Heart left ventricle (tissue), 16 donors: ENCODE measurements at regions not wholly inside any gene's neighbourhood (a gene's known extent, or its start where the extent isn't known, plus 50 kb on each side); places are given as distances from the start of the nearest gene placed in this dataset.
"Not testable (repeated sequence)": the region's sequence is repeated elsewhere in the genome, so short reads cannot be mapped to it uniquely, and the experiment has no call there.

Source experiments
- ATAC-seq, 4 donors: fragments of 200-7000 bp; cut with Tn5 transposase; one replicate each; pipeline ENCODE4 v1.9.1; 2020 to 2022; ENCODE audit warnings: moderate library complexity in 4 of 4, mild to moderate bottlenecking in 3 of 4, moderate number of reproducible peaks in 1 of 4
- DNase-seq, 5 donors: peaks; one replicate each; pipeline ENCODE4 v3.0.0-alpha.2; 2020
- H3K27ac ChIP-seq, 12 donors: fragments of 200-600 bp; sonication (generic) in 4 of 12; one replicate each; pipeline versions ENCODE4 v1.5.0 to v1.8.0; 2016 to 2022; ENCODE audit warnings: mild to moderate bottlenecking in 2 of 12
- H3K27me3 ChIP-seq, 9 donors: fragments of 200-600 bp; sonication (generic) in 2 of 9; one replicate each; pipeline versions ENCODE4 v1.5.1 to v1.8.0; 2016 to 2022; ENCODE audit warnings: mild to moderate bottlenecking in 3 of 9
- H3K36me3 ChIP-seq, 9 donors: fragments of 200-600 bp; sonication (generic) in 2 of 9; one replicate each; pipeline versions ENCODE4 v1.5.0 to v1.8.0; 2018 to 2022; ENCODE audit warnings: mild to moderate bottlenecking in 2 of 9
- H3K4me1 ChIP-seq, 12 donors: fragments of 200-600 bp; sonication (generic) in 4 of 12; one replicate each; pipeline versions ENCODE4 v1.5.0 to v1.8.0; 2016 to 2022; ENCODE audit warnings: mild to moderate bottlenecking in 3 of 12
- H3K4me3 ChIP-seq, 12 donors: fragments of 200-600 bp; sonication (generic) in 4 of 12; one replicate each; pipeline versions ENCODE4 v1.5.0 to v1.8.0; 2017 to 2022; ENCODE audit warnings: mild to moderate bottlenecking in 9 of 12, moderate library complexity in 4 of 12
- H3K9me3 ChIP-seq, 12 donors: fragments of 200-600 bp; sonication (generic) in 4 of 12; one replicate each; pipeline versions ENCODE4 v1.5.0 to v1.8.0; 2016 to 2022; ENCODE audit warnings: mild to moderate bottlenecking in 1 of 12
- POLR2A ChIP-seq, 2 donors: fragments of 450-650 bp; IDR thresholded peaks; one replicate each; pipeline ENCODE4 v1.6.1; 2017; ENCODE audit warnings: antibody characterized with exemption in 2 of 2, mild to moderate bottlenecking in 2 of 2, moderate library complexity in 2 of 2
- WGBS, 4 donors: extraction: QIAGEN DNeasy Blood & Tissue Kit in 2 of 4; methylation state at CpG; one replicate each; pipeline versions ENCODE4 v1.1.5 to v1.1.7; 2013 to 2018; 5-methylcytosine and 5-hydroxymethylcytosine counted together
- intact Hi-C, 10 donors: fragments of 100-400 bp; cut with DNase I; formaldehyde crosslinking; loops; one replicate each; pipeline versions ENCODE4 v1.11.1 to v1.14.2; 2022
- TF ChIP-seq, protein P1 (sequence below), 12 donors: fragments of 200-600 bp; sonication (generic) in 4 of 12; IDR thresholded peaks; one replicate each; pipeline versions ENCODE4 v1.5.0 to v1.8.0; 2018 to 2022; ENCODE audit warnings: antibody characterized with exemption in 12 of 12, mild to moderate bottlenecking in 5 of 12
- donor health status: ischemic (EF 13 %, LVEDD 7.1; RV severe dilation, severe dysfunction).
- donor health status: healthy with polysubstance abuse.
- donor health status: DM: no; HTN: yes; CAD: no.
- donor health status: DM: no; HTN: no; CAD: no.
- donor health status: ischemic (EF 25% LVEDD 6.9; RV normal size, moderate dysfunction).
- donor health status: ischemic (EF 25% LVEDD 5.7; RV mildly dilated, moderate dysfunction).
- donor health status: healthy.
- donor health status: DM: yes; HTN: yes; CAD: no.
- donor health status: ischemic (EF 35%, LVEDD 5.7; RV mildly dilated, moderate dysfunction).
- donor health status: nonischemic (EF 11% LVEDD 7.7; RV severe dilation, severe dysfunction).
- donor health status: DM: yes; HTN: yes; CAD: no.
- donor health status: PGD.
- donor health status: ischemic (EF 29% LVEDD 5.4; RV normal size, mild dysfunction).
- donor health status: nonischemic (EF 23%, LVEDD 6.1; RV moderate dilation, normal function).

DNA sequence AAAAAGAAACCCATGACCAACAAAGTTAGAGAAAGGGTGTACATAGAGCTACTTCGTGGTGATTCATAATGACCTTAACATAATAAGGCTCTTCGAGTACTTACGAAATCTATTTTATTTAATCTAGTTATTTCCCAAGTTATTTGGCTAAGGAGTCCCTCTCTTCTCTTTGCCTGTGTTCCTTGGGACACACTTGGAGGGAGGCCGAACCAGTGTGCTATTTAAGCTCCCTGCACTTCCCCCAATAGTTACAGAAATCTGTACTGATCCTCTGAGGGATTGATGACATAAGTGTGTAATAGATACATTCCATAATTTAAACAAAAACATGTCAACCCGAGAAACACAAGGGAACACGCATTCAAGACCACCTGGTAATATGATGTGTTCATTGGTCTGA, 351.1 kb downstream of the GATA3 start:
- 60 to 66% (median 65%) methylated on average over 6 of the region's 6 CpGs for WGBS, 4 donors
- H3K27ac ChIP-seq = no peak overlapping the region
- intact Hi-C loops = no loop called here
- DNase-seq (no peak), ATAC-seq (no peak)
- H3K9me3 ChIP-seq = no peaks in the 10 kb centered on the region
- H3K4me3 ChIP-seq = no peak overlapping the region
- TF ChIP-seq POLR2A (IDR thresholded peaks at IDR 0.05) = no peak
- TF ChIP-seq, protein P1, sequence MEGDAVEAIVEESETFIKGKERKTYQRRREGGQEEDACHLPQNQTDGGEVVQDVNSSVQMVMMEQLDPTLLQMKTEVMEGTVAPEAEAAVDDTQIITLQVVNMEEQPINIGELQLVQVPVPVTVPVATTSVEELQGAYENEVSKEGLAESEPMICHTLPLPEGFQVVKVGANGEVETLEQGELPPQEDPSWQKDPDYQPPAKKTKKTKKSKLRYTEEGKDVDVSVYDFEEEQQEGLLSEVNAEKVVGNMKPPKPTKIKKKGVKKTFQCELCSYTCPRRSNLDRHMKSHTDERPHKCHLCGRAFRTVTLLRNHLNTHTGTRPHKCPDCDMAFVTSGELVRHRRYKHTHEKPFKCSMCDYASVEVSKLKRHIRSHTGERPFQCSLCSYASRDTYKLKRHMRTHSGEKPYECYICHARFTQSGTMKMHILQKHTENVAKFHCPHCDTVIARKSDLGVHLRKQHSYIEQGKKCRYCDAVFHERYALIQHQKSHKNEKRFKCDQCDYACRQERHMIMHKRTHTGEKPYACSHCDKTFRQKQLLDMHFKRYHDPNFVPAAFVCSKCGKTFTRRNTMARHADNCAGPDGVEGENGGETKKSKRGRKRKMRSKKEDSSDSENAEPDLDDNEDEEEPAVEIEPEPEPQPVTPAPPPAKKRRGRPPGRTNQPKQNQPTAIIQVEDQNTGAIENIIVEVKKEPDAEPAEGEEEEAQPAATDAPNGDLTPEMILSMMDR (IDR thresholded peaks at IDR 0.05) = no peak
- H3K27me3 ChIP-seq = peaks cover 0 to 3% (median 0%) of the 10 kb centered on the region in 9 donors
- no peaks in the 10 kb centered on the region for H3K36me3 ChIP-seq
- peaks cover 0 to 11% (median 0%) of the 10 kb centered on the region in 12 donors for H3K4me1 ChIP-seq

DNA sequence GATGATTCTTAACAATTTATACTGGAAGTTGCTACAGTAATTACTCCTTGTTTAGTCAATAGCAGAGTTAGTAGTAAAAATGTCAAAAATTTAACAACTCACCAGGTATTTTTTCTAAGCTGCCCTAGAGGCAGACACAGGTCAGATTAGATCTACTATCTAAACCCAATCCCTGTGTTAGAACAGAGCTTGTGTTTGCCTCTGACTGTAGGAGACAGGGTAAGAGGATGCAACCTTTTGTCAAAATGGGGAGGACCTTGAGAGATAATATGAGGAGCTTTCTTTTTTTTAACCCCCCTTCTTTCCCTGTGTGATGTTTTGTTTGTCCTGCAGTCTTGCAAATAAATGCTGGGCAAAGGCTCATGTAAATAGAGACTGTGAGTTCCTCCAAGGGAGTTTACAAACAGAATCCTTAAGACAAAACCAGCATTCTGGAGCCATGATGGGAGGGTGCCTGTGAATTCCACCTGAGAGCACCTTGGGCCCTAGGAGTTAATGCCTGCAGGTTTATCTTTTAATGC, 353.1 kb downstream of the GATA3 start:
- peaks cover 0 to 6% (median 0%) of the 10 kb centered on the region in 9 donors for H3K27me3 ChIP-seq
- peaks cover 0 to 11% (median 0%) of the 10 kb centered on the region in 12 donors for H3K4me1 ChIP-seq
- no peak overlapping the region for H3K4me3 ChIP-seq
- no peak for TF ChIP-seq POLR2A (IDR thresholded peaks at IDR 0.05)
- TF ChIP-seq, protein P1 (IDR thresholded peaks at IDR 0.05) = no peak
- DNase-seq = no peak
- H3K9me3 ChIP-seq = no peaks in the 10 kb centered on the region
- H3K36me3 ChIP-seq = no peaks in the 10 kb centered on the region
- no peak for ATAC-seq
- intact Hi-C loops = no loop called here
- H3K27ac ChIP-seq = no peak overlapping the region

DNA sequence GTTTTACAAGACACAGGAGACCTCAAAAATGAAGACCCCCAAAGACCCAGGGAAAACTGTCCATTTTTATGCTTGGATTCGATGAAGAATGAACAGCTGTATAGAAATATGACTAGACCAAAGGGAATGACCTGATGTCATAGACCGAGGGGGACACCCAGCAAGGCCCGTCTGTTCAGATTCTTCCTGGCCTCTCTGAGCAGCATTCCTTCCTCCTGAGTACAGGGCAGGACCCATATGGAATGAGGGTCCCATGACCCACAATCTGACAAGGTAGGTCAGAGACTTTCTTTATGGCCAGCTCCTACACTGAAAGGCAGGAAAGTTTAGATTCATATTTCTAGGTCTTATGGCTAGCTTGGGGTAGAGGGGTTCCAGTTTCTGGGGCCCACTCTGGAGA, 356.0 kb downstream of the GATA3 start:
- intact Hi-C loops = no loop called here
- WGBS, 4 donors = 71 to 83% (median 76%) methylated on average over 3 of the region's 3 CpGs
- Histone ChIP-seq H3K27me3 (peaks cover 0 to 8% (median 0%) of the 10 kb centered on the region in 9 donors), H3K4me3 (no peak overlapping the region), H3K36me3 (no peaks in the 10 kb centered on the region), H3K4me1 (no peaks in the 10 kb centered on the region), H3K27ac (no peak overlapping the region), H3K9me3 (peaks cover 0 to 6% (median 0%) of the 10 kb centered on the region in 12 donors)
- TF ChIP-seq POLR2A (IDR thresholded peaks at IDR 0.05) = no peak
- TF ChIP-seq, protein P1 (IDR thresholded peaks at IDR 0.05) = no peak
- DNase-seq = no peak
- no peak for ATAC-seq

DNA sequence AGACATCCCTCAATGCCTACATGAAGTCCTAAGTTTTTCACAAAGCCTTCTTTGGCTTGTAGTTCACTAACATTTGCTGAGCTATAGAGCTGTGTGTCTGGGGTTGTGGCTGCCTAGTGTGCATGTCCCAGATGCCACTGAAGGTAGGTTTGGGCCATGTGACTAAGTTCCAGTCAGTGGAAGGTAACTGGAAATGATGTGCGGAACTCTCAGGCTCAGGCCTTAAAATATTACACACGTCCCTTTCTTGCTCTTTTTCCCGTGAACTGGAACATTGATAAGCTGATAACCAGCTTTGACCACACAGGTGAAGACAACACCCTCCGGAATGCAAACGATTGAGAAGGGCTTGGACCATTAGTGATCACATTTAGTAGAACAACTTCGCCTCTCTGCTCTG, 358.1 kb downstream of the GATA3 start:
- DNase-seq (no peak), ATAC-seq (no peak)
- Histone ChIP-seq H3K4me3 (no peak overlapping the region), H3K27me3 (peaks cover 0 to 8% (median 0%) of the 10 kb centered on the region in 9 donors), H3K36me3 (no peaks in the 10 kb centered on the region), H3K4me1 (no peaks in the 10 kb centered on the region), H3K27ac (no peak overlapping the region), H3K9me3 (peaks cover 0 to 6% (median 0%) of the 10 kb centered on the region in 12 donors)
- TF ChIP-seq, protein P1 (IDR thresholded peaks at IDR 0.05) = no peak
- TF ChIP-seq POLR2A (IDR thresholded peaks at IDR 0.05) = no peak
- intact Hi-C loops = no loop called here
- 70 to 80% (median 75%) methylated on average over 6 of the region's 6 CpGs for WGBS, 4 donors

DNA sequence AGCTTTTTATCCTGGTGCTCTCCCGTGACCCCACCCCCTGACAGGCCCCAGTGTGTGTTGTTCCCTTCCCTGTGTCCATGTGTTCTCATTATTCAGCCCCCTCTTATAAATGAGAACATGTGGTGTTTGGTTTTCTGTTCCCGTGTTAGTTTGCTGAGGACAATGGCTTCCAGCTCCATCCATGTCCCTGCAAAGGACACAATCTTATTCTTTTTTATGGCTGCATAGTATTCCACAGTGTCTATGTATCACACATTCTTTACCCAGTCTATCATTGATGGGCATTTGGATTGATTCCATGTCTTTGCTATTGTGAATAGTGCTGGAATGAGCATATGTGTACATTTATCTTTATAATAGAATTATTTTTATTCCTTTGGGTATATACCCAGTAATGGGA, 360.5 kb downstream of the GATA3 start:
- 83 to 87% (median 85%) methylated on average over 2 of the region's 2 CpGs for WGBS, 4 donors
- not testable (repeated sequence) for ATAC-seq

More for the DNA sequence above, 360.5 kb downstream of the GATA3 start:
- H3K36me3 ChIP-seq, H3K4me3 ChIP-seq, intact Hi-C loops, H3K4me1 ChIP-seq, H3K9me3 ChIP-seq, DNase-seq, H3K27ac ChIP-seq, H3K27me3 ChIP-seq: not testable (repeated sequence)
